ENCODE measurements at regions not wholly inside any gene's neighbourhood (a gene's known extent, or its start where the extent isn't known, plus 50 kb on each side); places are given as distances from the start of the nearest gene placed in this dataset.

DNA sequence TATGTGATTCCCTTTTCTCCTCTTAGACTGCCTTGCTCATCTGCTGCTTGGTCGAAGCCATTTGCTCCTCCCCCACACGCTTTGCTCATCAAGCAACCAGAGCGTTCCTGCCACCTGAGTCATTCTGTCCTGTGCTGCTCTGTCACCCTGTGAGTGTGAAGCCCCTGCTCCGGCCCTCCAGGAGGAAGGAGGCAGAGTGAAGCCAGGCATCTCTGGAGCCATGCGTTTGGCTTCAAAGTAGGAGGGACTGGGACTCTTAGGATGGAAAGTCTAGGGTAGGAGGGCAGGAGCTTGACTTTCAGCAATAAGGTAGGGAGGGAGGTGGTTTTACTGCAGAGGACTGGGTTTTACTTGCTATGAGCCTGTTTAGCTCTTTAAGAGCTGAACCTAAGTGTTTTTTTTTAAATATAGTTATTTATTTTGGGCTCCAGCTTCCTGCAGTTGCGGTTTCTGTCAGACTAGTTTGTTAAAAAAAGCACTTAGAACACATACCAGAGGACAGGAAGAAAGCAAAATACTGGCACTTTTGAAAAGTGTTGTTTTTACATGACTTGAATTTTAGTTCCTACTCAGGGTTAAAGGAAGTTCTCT lies 63.6 kb downstream of the SPINK2 start:
- no peak for FAIRE-seq

DNA sequence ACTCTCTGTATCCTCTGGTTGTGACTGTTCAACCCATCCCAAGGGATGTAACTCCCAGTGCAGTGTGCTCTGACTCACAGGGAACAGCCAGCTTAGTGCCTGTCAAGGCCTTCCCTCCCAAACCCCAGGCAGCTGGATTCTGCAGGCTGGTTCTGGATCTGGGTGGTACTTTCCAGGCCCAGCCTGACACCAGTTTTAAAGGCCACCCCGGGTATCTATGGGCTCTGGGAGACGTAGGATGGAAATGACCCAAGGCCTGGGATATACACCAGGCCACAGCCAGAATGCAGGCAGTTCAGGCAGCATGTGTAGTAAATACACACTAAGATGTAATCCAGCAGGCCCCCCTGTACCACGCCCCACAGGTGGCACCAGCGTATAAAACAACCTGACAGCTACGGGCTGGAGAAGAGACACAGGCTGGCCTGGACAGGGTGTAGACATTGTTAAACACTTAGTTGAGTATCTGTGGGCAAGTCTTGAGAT lies 64.2 kb downstream of the SPINK2 start:
- no peak for FAIRE-seq

DNA sequence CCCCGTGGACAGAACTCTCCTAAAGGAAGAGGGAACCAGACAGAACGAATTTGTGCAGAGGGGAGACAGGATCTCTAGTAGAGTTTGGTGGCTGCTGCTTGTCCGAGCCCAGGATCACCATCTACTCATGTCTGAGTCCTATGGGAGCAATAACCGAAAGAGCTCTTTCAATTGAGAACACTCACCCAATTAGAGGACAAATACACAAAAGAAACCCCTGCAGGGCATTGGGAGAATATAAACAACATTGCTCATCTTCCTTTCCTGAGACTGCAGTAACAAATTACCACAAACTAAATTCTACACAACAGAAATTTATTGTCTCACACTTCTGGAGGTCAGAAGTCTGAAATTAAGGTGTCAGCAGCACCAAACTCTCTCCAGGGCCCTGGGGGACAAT lies 65.6 kb downstream of the SPINK2 start:
- FAIRE-seq, result no peak

DNA sequence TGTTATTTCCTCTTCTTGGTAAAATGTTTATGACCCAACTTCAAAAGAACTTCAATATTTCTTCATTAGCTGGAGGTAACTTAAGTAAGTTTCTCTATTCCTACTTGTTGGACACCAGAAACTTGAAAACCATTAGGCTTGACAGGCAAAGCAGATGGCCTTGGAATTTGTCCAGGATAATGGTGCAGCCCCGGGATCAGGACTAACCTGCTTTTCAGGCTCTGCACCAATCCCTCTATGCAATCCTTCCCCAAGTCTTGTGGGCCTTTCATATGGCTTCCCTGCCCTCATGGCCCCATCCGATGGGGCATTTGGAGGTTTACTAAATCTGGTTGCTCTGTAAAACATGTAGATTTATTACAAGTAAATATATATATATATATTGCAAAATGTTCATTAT lies 68.5 kb downstream of the SPINK2 start:
- no peak for FAIRE-seq

DNA sequence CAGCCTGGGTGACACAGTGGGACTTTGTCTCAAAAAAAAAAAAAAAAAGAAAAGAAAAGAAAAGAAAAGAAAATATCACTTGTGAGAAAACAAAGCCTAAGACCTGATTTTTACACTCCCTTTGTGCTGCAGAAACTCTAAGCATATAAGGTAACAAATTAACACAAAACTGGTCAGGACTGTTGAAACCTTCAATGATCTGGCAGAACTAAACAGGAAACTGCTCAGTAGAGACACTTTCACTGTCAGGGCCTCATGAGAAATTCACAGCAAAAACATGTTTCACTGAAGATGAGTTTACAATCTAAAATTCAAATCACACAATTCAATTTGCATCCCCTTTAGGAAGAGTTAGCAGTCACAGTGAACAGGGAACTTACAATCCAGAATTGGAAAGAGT lies 69.1 kb upstream of the HOPX start:
- FAIRE-seq, result no peak

DNA sequence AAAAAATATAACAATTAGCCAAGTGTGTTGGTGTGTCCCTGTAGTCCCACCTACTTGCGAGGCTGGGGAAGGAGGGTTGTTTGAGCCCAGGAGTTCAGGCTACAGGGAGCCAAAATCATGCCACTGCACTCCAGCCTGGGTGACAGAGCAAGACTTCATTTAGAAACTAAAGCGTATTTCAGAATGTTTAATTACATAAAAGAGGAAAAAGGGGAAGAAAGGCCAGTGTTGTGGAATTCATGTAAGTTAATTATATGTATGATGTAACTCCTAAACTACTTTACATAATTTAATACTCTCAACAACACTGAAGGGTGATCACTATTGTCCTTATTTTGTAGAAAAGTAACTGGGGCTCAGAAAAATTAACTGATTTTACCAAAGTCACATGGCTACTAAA lies 67.2 kb upstream of the HOPX start:
- FAIRE-seq, result no peak

DNA sequence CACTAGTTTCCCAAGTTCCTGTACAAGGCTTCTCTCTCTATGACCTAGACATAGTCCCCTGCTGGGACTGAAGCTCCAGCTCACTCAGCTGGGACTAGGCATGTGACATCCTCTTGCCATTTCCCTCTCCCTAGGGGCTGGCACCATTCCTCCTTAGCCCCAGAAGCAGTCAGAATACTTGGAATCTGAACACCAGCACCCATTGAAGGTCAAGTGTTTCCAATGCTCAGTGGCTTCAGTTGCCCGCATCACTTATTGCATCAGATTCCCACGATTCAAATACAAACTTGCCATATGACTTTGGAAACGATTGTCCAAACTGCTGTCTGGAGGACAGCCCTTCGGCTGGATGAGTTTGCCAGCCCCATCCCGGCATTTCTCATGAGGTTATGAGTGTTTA lies 65.5 kb upstream of the HOPX start:
- FAIRE-seq, result no peak

DNA sequence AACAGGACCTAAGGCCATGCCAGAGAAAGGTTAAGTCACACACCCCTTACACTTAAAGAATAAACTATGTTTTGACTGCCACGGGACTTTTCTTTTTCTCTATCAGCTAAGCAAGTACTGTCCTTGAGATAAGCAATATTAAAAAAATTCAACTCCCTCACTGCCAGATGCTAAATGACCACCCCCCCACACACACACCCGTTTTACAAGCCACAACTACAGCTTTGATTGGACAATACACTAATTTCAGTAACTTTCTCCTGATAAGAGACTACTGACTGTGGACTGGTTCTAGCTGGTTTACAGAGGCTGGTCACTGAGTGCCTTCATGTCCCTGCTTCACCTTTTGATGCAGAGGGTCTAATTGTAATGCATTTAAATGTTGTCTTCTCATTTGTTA lies 63.9 kb upstream of the HOPX start:
- no peak for FAIRE-seq

DNA sequence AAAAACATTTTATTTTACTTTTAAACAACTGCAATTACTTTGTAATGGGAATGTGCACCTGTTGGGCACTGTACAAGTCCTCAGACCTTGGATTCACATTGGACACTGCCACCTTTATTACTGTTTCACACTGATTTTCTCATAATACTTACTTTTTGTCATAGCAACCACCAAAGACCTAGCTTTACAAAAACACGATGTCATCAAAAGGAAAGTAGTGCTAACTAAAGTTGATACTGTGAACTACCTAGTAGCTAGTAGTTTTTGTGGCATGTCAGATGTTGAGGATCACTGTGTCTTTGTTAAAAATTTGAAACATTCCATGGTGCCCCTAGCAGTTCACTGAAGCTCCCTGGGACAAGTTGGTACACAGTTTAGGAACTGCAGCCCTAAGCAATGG lies 62.9 kb upstream of the HOPX start:
- no peak for FAIRE-seq

DNA sequence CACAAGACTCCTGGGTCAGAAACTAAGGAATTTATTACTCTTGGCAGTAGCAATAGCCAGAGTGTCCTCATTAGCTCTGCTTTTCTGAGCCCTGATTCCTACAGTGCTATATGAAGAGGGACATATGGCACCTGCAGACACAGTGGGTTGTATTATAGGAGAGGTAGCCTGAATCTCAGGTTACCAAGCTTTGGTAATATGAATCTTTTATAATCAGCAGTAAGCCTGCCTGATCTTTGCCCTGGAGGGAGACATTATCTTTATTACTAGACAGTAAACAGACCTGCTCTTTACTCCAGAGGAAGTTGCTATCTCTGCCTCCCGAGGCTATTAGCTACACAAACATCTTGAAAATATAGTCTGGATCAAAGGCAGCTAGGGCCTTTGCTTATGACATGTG lies 62.5 kb upstream of the HOPX start:
- no peak for FAIRE-seq

DNA sequence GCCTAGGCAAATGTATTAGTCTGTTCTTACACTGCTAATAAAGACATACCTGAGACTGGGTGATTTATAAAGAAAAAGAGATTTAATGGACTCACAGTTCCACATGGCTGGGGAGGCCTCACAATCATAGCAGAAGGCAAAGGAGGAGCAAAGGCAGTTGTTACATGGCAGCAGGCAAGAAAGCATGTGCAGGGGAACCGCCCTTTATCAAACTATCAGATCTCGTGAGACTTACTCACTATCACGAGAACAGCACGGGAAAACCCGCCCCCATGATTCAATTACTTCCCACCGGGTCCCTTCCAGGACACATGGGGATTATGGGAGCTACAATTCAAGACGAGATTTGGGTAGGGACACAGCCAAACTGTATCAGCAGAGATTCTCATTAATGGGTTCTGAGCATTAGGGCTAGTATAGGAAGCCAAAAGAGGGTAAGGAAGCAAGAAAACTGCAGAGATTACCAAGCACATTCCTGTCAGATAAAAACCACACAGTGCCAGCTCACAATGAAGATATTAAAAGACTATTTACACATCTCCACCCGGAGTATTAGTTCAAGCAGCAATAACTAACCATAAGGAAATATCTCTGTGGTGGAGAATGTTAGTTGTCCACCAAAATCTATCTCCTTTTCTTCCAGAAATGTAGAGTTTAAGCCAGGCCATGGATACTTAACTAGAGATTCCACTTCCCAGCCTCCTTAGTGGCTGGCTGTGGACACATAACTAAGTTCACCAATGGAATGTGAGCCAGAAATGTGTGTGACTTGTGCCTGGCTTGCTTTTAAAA lies 61.2 kb upstream of the HOPX start:
- FAIRE-seq, result no peak

DNA sequence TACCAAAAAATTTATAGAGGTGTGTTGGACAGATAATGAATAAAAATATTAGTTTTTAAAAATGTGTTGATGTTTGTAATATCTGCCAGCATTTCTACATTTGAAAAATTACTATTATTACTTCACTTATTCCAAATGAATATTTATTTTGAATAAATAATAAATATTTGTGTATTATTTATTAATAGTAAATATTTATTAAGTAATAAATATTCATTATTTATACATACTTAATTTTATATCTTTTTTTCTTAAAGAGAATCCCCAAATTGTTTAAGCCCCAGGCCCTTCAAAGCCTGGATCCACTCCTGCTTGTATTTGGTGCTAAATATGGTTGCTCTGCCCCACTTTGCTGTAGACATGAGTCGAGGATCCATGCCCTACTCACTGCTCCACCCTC lies 60.5 kb upstream of the HOPX start:
- FAIRE-seq, result peak; percentile 94

DNA sequence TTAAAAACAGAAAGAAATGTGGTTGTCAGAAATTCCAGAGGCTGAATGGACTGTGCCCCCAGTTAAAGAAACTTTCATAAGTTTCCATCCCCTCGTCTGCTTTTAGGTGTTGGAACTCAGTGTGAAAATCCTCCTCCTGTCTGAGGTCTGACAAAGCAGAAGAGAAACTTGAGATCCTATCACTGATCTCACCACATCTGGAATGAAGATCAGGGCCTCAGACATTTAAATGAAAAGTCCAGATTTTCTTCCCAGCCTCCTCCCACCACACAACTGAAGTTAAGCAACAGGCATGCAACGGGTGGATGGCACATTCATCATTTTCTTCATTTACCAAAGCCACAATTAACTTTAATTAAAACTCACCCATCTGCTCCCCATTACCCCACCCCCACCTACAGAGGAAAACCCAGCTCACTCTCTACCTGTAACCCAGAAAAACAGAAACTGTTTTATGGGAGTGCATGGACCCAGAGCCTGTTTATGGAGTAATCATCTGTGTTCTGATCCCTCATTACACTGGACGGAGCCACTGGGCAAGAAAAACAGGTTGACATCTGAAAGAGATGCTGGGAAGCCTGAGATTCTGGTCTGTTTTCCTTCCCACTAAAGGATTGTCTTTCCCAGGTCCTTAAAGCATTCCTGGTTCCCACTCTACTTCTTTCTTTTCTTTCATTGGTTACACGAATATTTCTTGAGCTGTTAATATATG lies 58.1 kb upstream of the HOPX start:
- FAIRE-seq, result no peak

DNA sequence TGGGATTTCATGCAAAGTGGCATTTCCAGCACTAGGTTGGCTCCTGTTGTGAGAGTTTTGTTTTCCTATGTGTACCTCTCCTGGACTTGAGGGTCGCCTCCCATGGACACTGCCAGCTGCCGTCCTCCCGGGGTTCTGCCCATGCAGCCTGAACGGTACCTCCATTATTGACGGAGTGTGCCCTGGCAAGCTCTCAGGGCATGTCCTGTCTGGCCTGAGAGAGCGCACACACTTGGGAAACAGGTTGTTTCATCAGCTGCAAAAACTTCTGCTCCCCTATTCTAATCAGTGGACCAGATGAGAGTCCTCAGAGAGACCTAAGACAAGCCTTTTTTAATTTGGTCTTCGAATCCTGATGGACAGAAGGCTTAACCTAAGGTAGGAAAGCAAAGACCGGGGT lies 56.6 kb upstream of the HOPX start:
- FAIRE-seq, result no peak

DNA sequence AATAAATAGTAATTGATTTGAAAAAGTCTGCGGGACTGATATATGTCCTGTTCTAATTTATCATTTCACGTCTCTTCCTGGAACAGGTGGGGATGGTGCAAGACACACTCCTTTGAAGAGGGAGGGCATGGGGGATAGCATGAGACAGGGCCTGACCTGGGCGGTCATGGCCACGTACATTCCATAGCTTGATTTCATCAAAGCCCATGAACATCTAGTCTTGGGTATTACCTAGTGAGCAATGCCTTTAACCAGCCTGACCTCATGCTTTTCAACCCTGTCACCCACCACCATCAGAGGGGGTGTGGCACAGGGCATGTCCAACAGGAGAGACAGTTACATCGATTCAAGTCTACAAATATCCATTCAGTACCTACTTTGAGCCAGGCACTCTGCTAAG lies 52.3 kb upstream of the HOPX start:
- no peak for FAIRE-seq

DNA sequence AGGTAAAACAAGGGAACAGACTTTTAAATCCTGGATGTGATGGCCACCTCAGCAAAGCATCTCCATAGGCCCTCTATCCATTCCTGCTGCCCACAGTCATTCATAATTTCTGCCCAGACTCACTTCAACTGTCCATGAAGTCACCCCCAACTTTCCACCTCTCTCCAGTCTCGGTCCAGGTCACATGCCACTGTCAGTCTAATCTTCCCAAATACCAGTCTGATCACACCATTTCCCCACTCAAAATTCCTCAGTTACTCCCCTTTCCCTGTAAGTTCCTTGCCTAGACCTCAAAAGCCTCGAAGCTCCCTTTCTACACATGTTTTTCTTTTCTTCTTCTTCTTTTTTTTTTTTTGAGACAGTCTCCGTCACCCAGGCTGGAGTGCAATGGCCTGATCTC lies 51.2 kb upstream of the HOPX start:
- no peak for FAIRE-seq

DNA sequence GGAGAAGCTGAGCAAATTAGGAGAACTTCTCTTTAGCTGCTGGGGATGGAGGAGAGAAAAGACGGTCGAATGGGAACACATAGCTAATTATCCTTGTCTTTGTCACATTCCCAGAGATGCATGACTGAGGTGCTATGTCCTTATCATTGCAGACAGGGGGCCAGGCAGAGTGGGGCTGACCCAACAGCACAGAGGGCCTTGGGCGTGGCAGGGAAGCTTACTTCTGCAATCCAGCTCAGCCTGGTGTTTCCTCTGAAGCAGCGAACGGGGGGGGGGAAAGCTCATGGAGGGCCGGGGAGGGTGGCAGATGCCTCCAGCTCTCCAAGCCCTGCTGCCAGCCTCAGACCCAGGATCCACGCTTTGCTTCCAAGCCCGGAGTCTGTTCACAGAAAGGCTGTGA lies 50.8 kb upstream of the HOPX start:
- no peak for FAIRE-seq

Measured in A204.1 (cell line).